ENCODE measurements at regions not wholly inside any gene's neighbourhood (a gene's known extent, or its start where the extent isn't known, plus 50 kb on each side); places are given as distances from the start of the nearest gene placed in this dataset.

DNA sequence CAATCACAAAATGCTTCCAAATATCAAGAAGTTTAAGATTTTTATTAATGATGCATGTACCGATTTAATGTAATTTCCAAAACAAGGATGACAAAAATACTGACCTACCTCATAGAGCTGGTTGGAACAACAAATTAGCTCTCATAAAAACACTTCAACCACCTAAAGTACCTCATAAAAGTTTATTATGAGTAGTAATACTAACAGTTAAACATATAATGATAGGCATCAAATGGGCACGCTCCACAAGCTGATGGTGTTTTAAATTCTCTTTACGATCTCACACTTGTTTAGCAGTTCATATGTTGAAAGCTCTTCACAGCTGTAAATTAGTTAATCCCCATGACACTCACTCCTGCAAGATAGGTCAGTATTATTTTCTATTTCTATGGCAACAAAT is 150.0 kb upstream of the KIF2A start:
- intact Hi-C loops (cut with DNase I; ENCODE audit: low total_unique reads) = no loop called here
- TF ChIP-seq, protein P1, sequence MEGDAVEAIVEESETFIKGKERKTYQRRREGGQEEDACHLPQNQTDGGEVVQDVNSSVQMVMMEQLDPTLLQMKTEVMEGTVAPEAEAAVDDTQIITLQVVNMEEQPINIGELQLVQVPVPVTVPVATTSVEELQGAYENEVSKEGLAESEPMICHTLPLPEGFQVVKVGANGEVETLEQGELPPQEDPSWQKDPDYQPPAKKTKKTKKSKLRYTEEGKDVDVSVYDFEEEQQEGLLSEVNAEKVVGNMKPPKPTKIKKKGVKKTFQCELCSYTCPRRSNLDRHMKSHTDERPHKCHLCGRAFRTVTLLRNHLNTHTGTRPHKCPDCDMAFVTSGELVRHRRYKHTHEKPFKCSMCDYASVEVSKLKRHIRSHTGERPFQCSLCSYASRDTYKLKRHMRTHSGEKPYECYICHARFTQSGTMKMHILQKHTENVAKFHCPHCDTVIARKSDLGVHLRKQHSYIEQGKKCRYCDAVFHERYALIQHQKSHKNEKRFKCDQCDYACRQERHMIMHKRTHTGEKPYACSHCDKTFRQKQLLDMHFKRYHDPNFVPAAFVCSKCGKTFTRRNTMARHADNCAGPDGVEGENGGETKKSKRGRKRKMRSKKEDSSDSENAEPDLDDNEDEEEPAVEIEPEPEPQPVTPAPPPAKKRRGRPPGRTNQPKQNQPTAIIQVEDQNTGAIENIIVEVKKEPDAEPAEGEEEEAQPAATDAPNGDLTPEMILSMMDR (IDR thresholded peaks at IDR 0.05) = no peak
- TF ChIP-seq POLR2A (IDR thresholded peaks at IDR 0.05) = no peak
- H3K4me3 ChIP-seq (ENCODE audit: low read depth, poor library complexity, severe bottlenecking) = no peak overlapping the region
- 81 to 84% methylated on average over 3 of the region's 3 CpGs for WGBS, 2 donors
- no peak for DNase-seq (ENCODE audit: low spot score in 2 of 2)

DNA sequence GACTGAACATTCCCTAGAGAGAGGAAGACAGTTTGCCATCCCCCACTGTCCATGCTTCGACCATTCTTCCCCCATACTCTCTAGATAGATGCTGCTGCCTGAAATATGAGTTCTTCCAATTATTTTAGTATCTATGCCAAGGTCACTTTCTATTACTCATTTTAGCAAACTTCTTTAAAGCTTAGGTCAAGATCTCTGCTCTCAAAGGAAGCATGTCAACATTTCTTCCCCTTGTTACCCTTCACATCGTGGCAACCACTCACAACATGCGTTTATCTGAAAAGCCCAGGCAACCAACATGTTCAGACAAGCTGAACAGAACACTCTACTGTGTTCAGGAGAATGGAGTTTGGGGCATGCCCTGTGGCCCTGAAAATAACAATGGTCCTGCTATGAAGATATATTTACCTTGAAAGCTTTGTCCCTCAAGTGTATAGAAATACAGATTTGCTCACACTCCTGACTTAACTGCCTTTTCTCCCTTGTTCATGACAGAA is 138.4 kb upstream of the KIF2A start:
- TF ChIP-seq POLR2A (IDR thresholded peaks at IDR 0.05) = no peak
- TF ChIP-seq, protein P1 (IDR thresholded peaks at IDR 0.05) = no peak
- no peak overlapping the region for H3K4me3 ChIP-seq (ENCODE audit: low read depth, poor library complexity, severe bottlenecking)
- intact Hi-C loops (cut with DNase I; ENCODE audit: low total_unique reads) = no loop called here
- WGBS, 2 donors = 51 to 55% methylated on average over 3 of the region's 3 CpGs
- DNase-seq (ENCODE audit: low spot score in 2 of 2) = no peak

DNA sequence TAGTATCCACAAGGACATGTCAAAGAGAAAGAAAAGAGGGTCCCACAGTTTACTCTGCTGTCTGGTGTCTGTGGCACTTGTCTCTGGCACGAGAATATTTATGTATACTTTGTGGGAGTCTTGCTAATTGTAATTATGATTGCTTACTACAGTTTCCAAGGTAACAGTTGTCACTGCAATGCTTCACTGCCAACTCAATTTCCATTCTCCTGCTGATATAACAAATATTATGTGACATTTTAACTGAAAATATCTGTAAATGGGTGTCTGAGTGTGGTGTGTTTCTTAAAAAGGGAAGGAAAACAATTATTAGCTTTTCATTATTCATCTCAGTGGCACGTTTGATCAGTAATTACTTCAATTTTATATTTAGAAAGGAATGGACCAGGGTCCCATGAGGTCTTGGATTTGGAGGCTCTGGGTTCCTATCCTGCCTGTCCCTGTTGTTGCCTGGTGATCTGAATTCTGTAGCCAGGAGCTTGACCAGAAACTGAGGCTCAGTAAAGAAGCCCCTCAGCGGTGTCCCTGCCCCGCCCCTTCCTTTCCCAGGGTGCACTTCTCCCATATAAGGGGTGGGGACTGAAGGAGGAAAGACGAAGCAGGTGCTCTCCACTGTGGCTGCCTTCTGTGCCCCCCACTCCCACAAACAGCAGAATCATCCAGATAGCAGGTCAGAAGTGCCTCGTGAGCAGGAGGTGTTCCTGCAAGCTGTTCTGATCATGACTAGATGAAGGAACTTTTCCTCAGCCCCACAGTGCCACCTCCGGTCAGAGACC is 137.3 kb upstream of the KIF2A start:
- no peak for TF ChIP-seq POLR2A (IDR thresholded peaks at IDR 0.05)
- WGBS, 2 donors = 62 to 66% methylated on average over 7 of the region's 7 CpGs
- no peak for DNase-seq (ENCODE audit: low spot score in 2 of 2)
- no peak overlapping the region for H3K4me3 ChIP-seq (ENCODE audit: low read depth, poor library complexity, severe bottlenecking)
- intact Hi-C loops (cut with DNase I; ENCODE audit: low total_unique reads) = no loop called here

DNA sequence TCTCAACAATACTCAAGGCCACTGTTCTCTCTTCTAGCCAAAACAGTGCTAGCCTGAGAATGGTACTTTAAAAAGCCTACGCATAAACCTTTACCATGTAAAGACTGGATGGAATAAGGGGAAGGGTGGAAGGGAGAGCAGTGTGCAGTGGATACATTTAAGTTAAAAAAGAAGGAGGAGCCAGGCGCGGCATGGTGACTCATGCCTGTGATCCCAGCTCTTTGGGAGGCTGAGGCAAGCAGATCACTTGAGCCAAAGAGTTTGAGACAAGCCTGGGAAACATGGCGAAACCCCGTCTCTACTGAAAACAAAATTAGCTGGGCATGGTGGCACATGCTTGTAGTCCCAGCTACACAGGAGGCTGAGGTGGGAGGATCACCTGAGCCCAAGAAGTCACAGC is 127.7 kb upstream of the KIF2A start:
- intact Hi-C loops (cut with DNase I; ENCODE audit: low total_unique reads) = no loop called here
- 70 to 78% methylated on average over 5 of the region's 5 CpGs for WGBS, 2 donors
- no peak for TF ChIP-seq POLR2A (IDR thresholded peaks at IDR 0.05)
- TF ChIP-seq, protein P1 (IDR thresholded peaks at IDR 0.05) = no peak
- DNase-seq (ENCODE audit: low spot score in 2 of 2) = no peak
- H3K4me3 ChIP-seq (ENCODE audit: low read depth, poor library complexity, severe bottlenecking) = no peak overlapping the region

DNA sequence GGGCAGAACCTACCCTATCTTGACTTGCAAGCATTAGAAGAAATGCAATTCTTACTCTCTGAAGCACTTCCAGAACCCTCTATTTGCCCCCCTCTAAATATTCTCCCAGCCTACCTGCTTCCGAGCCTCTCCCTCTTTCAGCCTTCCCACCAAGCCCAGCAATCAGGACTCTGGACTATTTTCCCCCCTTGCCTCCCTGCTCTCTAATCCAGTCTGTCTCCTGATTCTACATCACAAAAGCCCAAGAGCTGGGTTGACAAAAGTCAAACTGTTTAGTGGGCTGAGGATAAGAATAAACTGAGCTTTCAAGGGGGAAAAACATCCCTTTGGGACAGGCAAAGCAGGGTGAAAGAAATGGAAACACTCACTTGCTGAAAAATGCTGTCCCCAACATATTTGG is 123.2 kb upstream of the KIF2A start:
- TF ChIP-seq POLR2A (IDR thresholded peaks at IDR 0.05) = no peak
- TF ChIP-seq, protein P1 (IDR thresholded peaks at IDR 0.05) = no peak
- no peak overlapping the region for H3K4me3 ChIP-seq (ENCODE audit: low read depth, poor library complexity, severe bottlenecking)
- DNase-seq (ENCODE audit: low spot score in 2 of 2) = no peak
- intact Hi-C loops (cut with DNase I; ENCODE audit: low total_unique reads) = no loop called here
- WGBS, 2 donors = 79 to 83% methylated on average over 1 of the region's 1 CpG

DNA sequence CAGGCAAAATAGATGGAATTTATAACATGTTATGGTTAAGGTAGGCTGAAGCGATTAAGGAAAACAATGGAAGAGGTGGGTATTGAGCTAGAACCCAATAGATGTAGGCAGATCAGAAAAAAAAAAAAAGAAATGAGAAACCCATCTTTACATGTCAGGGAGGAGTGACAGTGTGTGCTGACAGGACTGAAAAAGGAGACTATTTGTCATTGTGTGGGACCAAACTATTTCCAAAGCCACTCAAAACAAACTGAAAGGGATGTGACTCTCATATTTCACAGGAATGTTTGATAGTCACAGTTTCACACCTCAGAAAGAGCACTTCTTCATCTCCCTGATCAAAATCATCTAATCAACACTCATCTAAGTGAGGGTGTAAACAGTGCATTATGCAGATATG is 122.3 kb upstream of the KIF2A start:
- no peak overlapping the region for H3K4me3 ChIP-seq (ENCODE audit: low read depth, poor library complexity, severe bottlenecking)
- WGBS, 2 donors = 88 to 100% methylated on average over 1 of the region's 1 CpG
- no peak for DNase-seq (ENCODE audit: low spot score in 2 of 2)
- intact Hi-C loops (cut with DNase I; ENCODE audit: low total_unique reads) = no loop called here
- TF ChIP-seq, protein P1 (IDR thresholded peaks at IDR 0.05) = no peak
- TF ChIP-seq POLR2A (IDR thresholded peaks at IDR 0.05) = no peak

All from lower leg skin (tissue), 4 donors.